Tibial nerve (tissue), 4 donors: ENCODE measurements at regions not wholly inside any gene's neighbourhood (a gene's known extent, or its start where the extent isn't known, plus 50 kb on each side); places are given as distances from the start of the nearest gene placed in this dataset.

ENCODE experiments used
- DNase-seq, 2 donors: peaks; one replicate each; pipeline ENCODE4 v3.0.0-alpha.2; 2019; ENCODE audit warnings: low spot score in 2 of 2
- H3K27ac ChIP-seq, 4 donors: fragments of 200-600 bp; sonication (generic) in 3 of 4; one replicate each; pipeline ENCODE4 v1.5.1; 2017 to 2019; ENCODE audit warnings: mild to moderate bottlenecking in 1 of 4
- H3K27me3 ChIP-seq, 2 donors: fragments of 200-600 bp; sonication (generic) in 1 of 2; one replicate each; pipeline versions ENCODE4 v1.5.1 to v1.6.0; 2017 to 2019
- H3K36me3 ChIP-seq, 3 donors: fragments of 200-600 bp; sonication (generic); one replicate each; pipeline ENCODE4 v1.5.1; 2018 to 2019
- H3K4me1 ChIP-seq, 4 donors: fragments of 200-600 bp; sonication (generic) in 3 of 4; one replicate each; pipeline ENCODE4 v1.5.1; 2017 to 2019
- H3K4me3 ChIP-seq, 4 donors: fragments of 200-600 bp; sonication (generic) in 3 of 4; one replicate each; pipeline ENCODE4 v1.5.1; 2017 to 2019; ENCODE audit warnings: mild to moderate bottlenecking in 1 of 4, moderate library complexity in 1 of 4
- H3K9me3 ChIP-seq, 4 donors: fragments of 200-600 bp; sonication (generic) in 3 of 4; one replicate each; pipeline ENCODE4 v1.5.1; 2017 to 2019
- EP300 ChIP-seq, 2 donors: sonication (generic); formaldehyde crosslinking; IDR thresholded peaks; one replicate each; pipeline ENCODE4 v1.6.1; 2017; ENCODE audit warnings: antibody characterized with exemption in 2 of 2, mild to moderate bottlenecking in 1 of 2
- POLR2A ChIP-seq, 2 donors: fragments of 450-650 bp; IDR thresholded peaks; one replicate each; pipeline ENCODE4 v1.6.1; 2017; ENCODE audit warnings: antibody characterized with exemption in 2 of 2, mild to moderate bottlenecking in 2 of 2, moderate library complexity in 2 of 2
- WGBS, 2 donors: methylation state at CpG; one replicate each; pipeline ENCODE4 v1.1.5; 2018; 5-methylcytosine and 5-hydroxymethylcytosine counted together
- TF ChIP-seq, protein P1 (sequence below), 5 experiments: fragments of 200-600 bp in 3 of 5; fragments of 450-650 bp in 2 of 5; sonication (generic) in 3 of 5; IDR thresholded peaks; one replicate each; pipeline ENCODE4 v1.5.1; 2016 to 2019; ENCODE audit warnings: antibody characterized with exemption in 5 of 5, mild to moderate bottlenecking in 3 of 5, moderate library complexity in 2 of 5

DNA sequence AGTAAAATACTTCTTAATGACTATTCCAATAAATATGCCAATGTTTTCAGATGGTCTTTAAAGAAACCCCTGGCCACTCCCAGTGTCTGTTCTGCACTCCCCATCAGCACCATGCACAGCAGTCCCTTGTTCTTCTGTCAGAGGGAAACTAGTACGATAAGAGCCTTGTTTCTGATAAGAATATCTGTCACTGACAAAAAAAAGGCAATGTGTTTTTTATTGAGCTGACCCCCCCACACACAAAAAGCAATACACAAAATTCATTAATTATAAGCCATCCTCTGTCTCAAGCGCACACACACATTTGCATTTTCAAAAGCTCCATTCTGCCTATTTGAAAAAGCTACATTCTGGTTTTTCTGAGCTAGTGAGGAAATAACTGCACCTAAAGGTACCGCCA, 119.1 kb downstream of the ENC1 start:
- H3K27me3 ChIP-seq = no peaks in the 10 kb centered on the region
- no peak overlapping the region for H3K27ac ChIP-seq
- H3K9me3 ChIP-seq = peaks cover 0 to 6% (median 0%) of the 10 kb centered on the region in 4 donors
- no peaks in the 10 kb centered on the region for H3K36me3 ChIP-seq
- 65 to 84% methylated on average over 3 of the region's 3 CpGs for WGBS, 2 donors
- peaks cover 0 to 11% (median 0%) of the 10 kb centered on the region in 4 donors for H3K4me1 ChIP-seq
- TF ChIP-seq POLR2A (IDR thresholded peaks at IDR 0.05) (no peak), EP300 (IDR thresholded peaks at IDR 0.05) (no peak)
- TF ChIP-seq, protein P1, sequence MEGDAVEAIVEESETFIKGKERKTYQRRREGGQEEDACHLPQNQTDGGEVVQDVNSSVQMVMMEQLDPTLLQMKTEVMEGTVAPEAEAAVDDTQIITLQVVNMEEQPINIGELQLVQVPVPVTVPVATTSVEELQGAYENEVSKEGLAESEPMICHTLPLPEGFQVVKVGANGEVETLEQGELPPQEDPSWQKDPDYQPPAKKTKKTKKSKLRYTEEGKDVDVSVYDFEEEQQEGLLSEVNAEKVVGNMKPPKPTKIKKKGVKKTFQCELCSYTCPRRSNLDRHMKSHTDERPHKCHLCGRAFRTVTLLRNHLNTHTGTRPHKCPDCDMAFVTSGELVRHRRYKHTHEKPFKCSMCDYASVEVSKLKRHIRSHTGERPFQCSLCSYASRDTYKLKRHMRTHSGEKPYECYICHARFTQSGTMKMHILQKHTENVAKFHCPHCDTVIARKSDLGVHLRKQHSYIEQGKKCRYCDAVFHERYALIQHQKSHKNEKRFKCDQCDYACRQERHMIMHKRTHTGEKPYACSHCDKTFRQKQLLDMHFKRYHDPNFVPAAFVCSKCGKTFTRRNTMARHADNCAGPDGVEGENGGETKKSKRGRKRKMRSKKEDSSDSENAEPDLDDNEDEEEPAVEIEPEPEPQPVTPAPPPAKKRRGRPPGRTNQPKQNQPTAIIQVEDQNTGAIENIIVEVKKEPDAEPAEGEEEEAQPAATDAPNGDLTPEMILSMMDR (IDR thresholded peaks at IDR 0.05) = no peak
- no peak overlapping the region for H3K4me3 ChIP-seq
- no peak for DNase-seq

DNA sequence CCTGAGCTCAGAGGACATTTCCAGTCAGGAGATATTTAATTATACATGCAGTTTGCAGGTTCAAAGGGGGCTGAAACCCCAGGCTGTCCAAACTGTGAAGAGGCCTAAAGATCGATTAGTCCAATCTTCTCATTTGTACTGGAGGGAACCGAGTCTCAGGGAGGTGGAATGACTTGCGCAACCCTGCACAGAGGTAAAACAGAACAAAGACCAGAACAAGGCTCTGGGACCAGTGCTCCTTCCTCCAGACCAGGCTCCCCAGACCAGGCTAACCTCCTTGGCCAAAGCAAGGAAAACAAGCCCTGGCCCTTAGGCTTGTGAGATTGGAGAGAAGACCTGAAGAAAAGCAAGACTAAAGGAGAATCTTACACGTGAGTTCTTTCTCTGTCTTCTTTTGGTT, 120.8 kb downstream of the ENC1 start:
- TF ChIP-seq, protein P1 (IDR thresholded peaks at IDR 0.05) = no peak
- no peak for TF ChIP-seq POLR2A (IDR thresholded peaks at IDR 0.05)
- no peak for TF ChIP-seq EP300 (IDR thresholded peaks at IDR 0.05)
- 96 to 98% methylated on average over 4 of the region's 4 CpGs for WGBS, 2 donors
- H3K4me3 ChIP-seq = no peak overlapping the region
- peaks cover 0 to 15% (median 0%) of the 10 kb centered on the region in 4 donors for H3K4me1 ChIP-seq
- no peak overlapping the region for H3K27ac ChIP-seq
- no peaks in the 10 kb centered on the region for H3K36me3 ChIP-seq
- H3K9me3 ChIP-seq = peaks cover 0 to 6% (median 0%) of the 10 kb centered on the region in 4 donors
- DNase-seq = no peak
- H3K27me3 ChIP-seq = no peaks in the 10 kb centered on the region

GRCh38 chr5:74519161-74519571, 121.4 kb downstream of the ENC1 start:
- H3K4me3 ChIP-seq = no peak overlapping the region
- no peak overlapping the region for H3K27ac ChIP-seq
- no peaks in the 10 kb centered on the region for H3K27me3 ChIP-seq
- H3K9me3 ChIP-seq = peaks cover 0 to 6% (median 0%) of the 10 kb centered on the region in 4 donors
- TF ChIP-seq EP300 (IDR thresholded peaks at IDR 0.05) = no peak
- TF ChIP-seq POLR2A (IDR thresholded peaks at IDR 0.05) = no peak
- TF ChIP-seq, protein P1 (IDR thresholded peaks at IDR 0.05) = no peak
- H3K4me1 ChIP-seq = peaks cover 0 to 15% (median 0%) of the 10 kb centered on the region in 4 donors
- WGBS, 2 donors = 68 to 75% methylated on average over 7 of the region's 7 CpGs
- no peaks in the 10 kb centered on the region for H3K36me3 ChIP-seq
- DNase-seq = no peak

- Histone ChIP-seq H3K4me3 (no peak overlapping the region), H3K27me3 (no peaks in the 10 kb centered on the region), H3K9me3 (no peaks in the 10 kb centered on the region), H3K4me1 (peaks cover 0 to 15% (median 0%) of the 10 kb centered on the region in 4 donors), H3K27ac (no peak overlapping the region), H3K36me3 (no peaks in the 10 kb centered on the region)
- TF ChIP-seq, protein P1 (IDR thresholded peaks at IDR 0.05) = no peak
- TF ChIP-seq EP300 (IDR thresholded peaks at IDR 0.05) = peak in 1 of 2 donors; percentile 40
- peak in 1 of 2 donors; percentile 33 for DNase-seq
These were observed 122.8 kb downstream of the ENC1 start for GRCh38 chr5:74517700-74518099.

GRCh38 chr5:74516211-74516636, 124.3 kb downstream of the ENC1 start:
- 71 to 74% methylated on average over 2 of the region's 2 CpGs for WGBS, 2 donors
- peaks cover 0 to 15% (median 0%) of the 10 kb centered on the region in 4 donors for H3K4me1 ChIP-seq
- no peaks in the 10 kb centered on the region for H3K9me3 ChIP-seq
- H3K27me3 ChIP-seq = no peaks in the 10 kb centered on the region
- H3K4me3 ChIP-seq = no peak overlapping the region
- no peak for DNase-seq
- H3K36me3 ChIP-seq = no peaks in the 10 kb centered on the region
- TF ChIP-seq EP300 (IDR thresholded peaks at IDR 0.05) (no peak), POLR2A (IDR thresholded peaks at IDR 0.05) (no peak)
- TF ChIP-seq, protein P1 (IDR thresholded peaks at IDR 0.05) = no peak
- no peak overlapping the region for H3K27ac ChIP-seq
